LNCaP clone FGC (cell line): ENCODE measurements at regions not wholly inside any gene's neighbourhood (a gene's known extent, or its start where the extent isn't known, plus 50 kb on each side); places are given as distances from the start of the nearest gene placed in this dataset.
"Not testable (repeated sequence)": the region's sequence is repeated elsewhere in the genome, so short reads cannot be mapped to it uniquely, and the experiment has no call there.

ENCODE experiments used
- DNase-seq: peaks from one replicate; pipeline ENCODE4 v3.0.0-alpha.2; 2011; ENCODE audit warnings: low read depth
- H3K4me3 ChIP-seq: 2 replicates; pipeline ENCODE4 v1.5.1; 2011; ENCODE audit warnings: mild to moderate bottlenecking, low read depth, low read length, control low read depth
- TF ChIP-seq, protein P1 (sequence below): IDR thresholded peaks from 2 replicates; pipeline ENCODE4 v1.5.1; 2012; ENCODE audit warnings: mild to moderate bottlenecking; ENCODE audit not compliant: control insufficient read depth, insufficient read depth; ENCODE audit errors: extremely low read depth

DNA sequence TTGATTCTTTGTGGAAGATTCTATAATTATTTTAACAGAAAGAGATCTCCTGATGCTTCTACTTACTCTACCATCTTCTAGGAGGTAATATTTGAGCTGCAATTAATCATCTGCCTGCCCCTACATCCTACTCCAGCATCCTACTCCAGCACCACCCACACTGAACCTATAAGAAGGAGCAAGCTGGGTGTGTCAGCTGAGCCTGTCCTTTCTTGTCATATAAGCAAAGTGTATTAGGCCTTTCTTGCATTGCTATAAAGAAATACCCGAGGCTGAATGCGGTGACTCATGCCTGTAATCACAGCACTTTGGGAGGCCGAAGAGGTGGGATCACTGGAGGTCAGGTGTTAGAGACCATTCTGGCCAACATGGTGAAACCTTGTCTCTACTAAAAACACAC lies 84.2 kb upstream of the ARG1 start:
- no peak overlapping the region for H3K4me3 ChIP-seq
- no peak for DNase-seq
- TF ChIP-seq, protein P1, sequence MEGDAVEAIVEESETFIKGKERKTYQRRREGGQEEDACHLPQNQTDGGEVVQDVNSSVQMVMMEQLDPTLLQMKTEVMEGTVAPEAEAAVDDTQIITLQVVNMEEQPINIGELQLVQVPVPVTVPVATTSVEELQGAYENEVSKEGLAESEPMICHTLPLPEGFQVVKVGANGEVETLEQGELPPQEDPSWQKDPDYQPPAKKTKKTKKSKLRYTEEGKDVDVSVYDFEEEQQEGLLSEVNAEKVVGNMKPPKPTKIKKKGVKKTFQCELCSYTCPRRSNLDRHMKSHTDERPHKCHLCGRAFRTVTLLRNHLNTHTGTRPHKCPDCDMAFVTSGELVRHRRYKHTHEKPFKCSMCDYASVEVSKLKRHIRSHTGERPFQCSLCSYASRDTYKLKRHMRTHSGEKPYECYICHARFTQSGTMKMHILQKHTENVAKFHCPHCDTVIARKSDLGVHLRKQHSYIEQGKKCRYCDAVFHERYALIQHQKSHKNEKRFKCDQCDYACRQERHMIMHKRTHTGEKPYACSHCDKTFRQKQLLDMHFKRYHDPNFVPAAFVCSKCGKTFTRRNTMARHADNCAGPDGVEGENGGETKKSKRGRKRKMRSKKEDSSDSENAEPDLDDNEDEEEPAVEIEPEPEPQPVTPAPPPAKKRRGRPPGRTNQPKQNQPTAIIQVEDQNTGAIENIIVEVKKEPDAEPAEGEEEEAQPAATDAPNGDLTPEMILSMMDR = no peak

DNA sequence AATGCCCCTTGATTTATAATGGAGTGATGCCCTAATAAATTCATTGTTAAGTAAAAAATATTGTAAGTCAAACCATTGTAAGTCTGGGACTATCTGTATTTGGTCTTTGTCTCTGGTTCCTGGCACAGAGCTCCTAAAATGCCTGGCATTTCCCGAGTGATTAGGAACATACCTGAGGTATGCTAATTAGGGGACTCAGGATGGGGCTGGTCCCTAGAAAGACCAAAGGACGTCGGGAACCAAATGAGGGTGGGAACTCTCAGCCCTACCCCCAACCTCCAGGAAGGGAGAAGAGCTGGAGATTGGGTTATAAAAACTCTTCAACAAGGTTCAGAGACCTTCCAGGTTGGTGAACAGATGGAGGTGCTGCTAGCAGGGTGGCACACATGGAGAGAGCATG lies 82.6 kb upstream of the ARG1 start:
- TF ChIP-seq, protein P1 = no peak
- DNase-seq = no peak
- H3K4me3 ChIP-seq = no peak overlapping the region

DNA sequence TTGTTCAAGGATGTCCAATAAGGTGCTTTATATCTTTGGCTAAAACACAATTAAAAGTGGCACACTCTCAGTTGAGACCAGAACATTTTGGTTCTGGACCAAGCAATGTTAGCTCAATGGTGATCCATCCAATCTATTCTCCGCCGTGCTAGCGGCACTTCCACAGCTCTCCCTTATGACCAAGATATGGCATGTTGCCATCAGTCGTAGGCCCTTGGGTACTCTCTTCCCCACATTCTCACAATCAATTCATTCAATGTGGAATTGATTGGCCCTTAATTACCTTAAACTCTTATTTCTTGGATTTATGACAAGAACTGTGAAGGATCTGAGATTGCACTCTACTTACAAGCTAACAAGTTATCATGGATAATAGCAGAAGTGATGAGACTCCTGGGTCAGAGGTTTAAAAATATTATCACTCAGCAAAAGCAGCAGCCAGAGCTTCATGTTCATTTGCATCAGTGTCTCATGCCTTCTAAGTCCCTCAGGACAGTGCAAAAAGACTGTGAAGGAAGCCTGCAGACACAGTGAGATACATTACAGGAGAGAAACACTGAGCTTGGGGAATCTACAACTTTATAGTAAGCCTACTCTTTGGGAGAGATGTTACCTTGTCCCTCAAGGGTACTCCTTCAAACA lies 80.0 kb upstream of the ARG1 start:
- TF ChIP-seq, protein P1 = no peak

DNA sequence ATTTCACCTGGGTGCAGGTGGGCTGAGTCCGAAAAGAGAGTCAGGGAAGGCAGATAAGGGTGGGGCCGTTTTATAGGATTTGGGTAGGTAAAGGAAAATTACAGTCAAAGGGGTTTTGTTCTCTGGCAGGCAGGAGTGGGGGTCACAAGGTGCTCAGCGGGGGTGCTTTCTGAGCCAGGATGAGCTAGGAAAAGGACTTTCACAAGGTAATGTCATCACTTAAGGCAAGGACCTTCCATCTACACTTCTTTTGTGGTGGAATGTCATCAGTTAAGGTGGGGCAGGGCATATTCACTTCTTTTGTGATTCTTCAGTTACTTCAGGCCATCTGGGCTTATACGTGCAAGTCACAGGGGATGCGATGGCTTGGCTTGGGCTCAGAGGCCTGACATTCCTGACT lies 68.6 kb upstream of the ARG1 start:
- not testable (repeated sequence) for H3K4me3 ChIP-seq, DNase-seq

More for the DNA sequence above, 80.0 kb upstream of the ARG1 start:
- no peak overlapping the region for H3K4me3 ChIP-seq
- no peak for DNase-seq

DNA sequence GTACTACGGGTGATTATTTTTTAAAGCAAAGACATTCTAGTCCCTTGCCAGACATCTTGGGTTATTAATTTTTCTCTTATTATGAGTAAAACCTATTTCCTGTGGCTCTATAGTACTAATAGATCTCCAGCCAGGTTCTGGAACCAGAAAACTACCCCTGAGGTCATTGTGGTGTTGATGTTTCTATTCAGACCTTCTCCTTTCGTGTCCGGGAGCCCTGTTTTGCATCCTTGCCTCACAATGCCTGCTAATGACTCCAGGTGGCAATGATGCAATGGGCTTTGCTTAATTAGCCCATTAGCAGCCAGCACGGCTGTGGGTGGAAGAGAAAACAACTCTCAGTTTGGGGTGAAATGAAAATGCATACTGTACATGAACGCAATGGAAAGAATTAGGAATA lies 62.9 kb upstream of the ARG1 start:
- DNase-seq = no peak
- H3K4me3 ChIP-seq = no peak overlapping the region
- TF ChIP-seq, protein P1 = no peak

DNA sequence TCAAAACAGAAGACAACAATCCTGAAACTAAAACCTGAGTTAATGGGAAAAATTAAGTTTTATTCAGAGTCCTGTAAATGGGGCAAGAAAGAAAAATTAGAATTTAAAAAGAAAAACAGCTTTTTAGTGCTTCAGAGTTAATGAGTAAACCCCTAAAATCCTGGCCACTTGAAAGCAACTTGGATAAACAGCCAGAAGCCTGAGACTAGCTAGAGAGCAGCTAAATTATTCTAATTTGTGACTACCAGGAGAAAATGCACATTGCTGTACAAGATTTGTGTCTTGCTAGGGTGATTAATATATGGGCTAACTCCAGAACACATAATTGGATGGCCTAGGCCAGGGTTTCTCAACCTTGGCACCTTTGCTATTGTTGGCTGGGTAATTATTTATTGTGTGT lies 62.4 kb upstream of the ARG1 start:
- TF ChIP-seq, protein P1 = no peak

DNA sequence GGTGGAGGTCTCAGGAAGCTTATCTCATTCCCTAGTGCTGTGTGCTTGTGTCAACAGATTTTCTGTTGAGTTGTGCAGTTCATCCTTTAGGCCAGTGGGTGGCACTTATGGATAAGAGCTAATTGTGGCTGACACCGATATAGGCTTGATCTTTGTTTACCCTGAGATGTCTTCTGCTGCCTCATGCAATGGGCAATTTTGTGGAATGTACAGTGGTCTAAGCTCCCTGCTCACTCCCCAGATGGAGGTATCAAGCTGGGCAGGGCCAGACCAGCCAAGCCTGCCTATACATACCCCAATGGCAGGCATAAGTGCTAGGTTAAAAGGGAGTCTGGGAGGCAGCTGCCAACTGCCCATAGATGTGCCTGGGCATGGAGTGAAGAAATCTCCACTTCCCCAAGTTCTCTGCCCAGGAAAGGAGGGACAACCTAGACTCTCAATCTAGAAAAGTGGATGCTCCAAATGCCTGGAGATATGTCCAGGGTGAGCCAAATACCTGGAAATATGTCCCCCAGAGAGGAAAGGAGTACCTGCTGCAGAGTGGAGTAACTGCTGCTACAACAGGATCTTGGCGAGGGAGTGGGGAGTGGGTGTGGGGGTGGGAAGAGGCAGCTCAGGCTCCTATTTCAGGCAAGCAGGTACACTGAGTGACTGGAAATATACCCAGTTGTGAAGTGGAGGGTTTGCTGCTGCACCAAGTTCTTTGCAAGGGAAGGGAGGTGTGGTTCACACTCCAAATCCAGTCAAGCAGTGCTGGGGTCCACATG lies 53.2 kb upstream of the ARG1 start:
- peak; percentile 52 for DNase-seq
- TF ChIP-seq, protein P1 = peak; percentile 86
- H3K4me3 ChIP-seq = no peak overlapping the region

More for the DNA sequence above, 62.4 kb upstream of the ARG1 start:
- no peak overlapping the region for H3K4me3 ChIP-seq
- no peak for DNase-seq
